Loucy (cell line): ENCODE measurements at regions not wholly inside any gene's neighbourhood (a gene's known extent, or its start where the extent isn't known, plus 50 kb on each side); places are given as distances from the start of the nearest gene placed in this dataset.

Experiments used
- H2AFZ ChIP-seq: fragments of 200-600 bp; sonication (generic); 2 replicates; pipeline ENCODE4 v1.6.0; 2016; ENCODE audit warnings: antibody characterized with exemption, mild to moderate bottlenecking, low read length, moderate library complexity
- H3F3A ChIP-seq: fragments of 200-600 bp; 2 replicates; pipeline ENCODE4 v1.6.0; 2016; ENCODE audit warnings: antibody characterized with exemption, low read depth, mild to moderate bottlenecking
- H3K27me3 ChIP-seq: fragments of 200-600 bp; sonication (generic); 2 replicates; pipeline ENCODE4 v1.6.1; 2014; ENCODE audit warnings: low read length, mild to moderate bottlenecking; ENCODE audit not compliant: insufficient read depth, poor library complexity, severe bottlenecking
- H3K36me3 ChIP-seq: fragments of 200-600 bp; sonication (generic); 2 replicates; pipeline ENCODE4 v1.6.1; 2016; ENCODE audit warnings: low read length; ENCODE audit not compliant: insufficient read depth
- H3K4me1 ChIP-seq: fragments of 200-600 bp; sonication (generic); 2 replicates; pipeline ENCODE4 v1.5.1; 2014; ENCODE audit warnings: low read length, mild to moderate bottlenecking; ENCODE audit not compliant: insufficient read depth, poor library complexity, severe bottlenecking
- H3K4me2 ChIP-seq: fragments of 200-600 bp; sonication (generic); 2 replicates; pipeline ENCODE4 v1.6.0; 2014; ENCODE audit warnings: antibody characterized with exemption, low read length, low read depth, mild to moderate bottlenecking; ENCODE audit not compliant: poor library complexity, severe bottlenecking
- H3K4me3 ChIP-seq: fragments of 200-600 bp; sonication (generic); 2 replicates; pipeline ENCODE4 v1.5.1; 2014; ENCODE audit warnings: low read length, mild to moderate bottlenecking, mixed read lengths; ENCODE audit not compliant: poor library complexity, severe bottlenecking
- H3K79me2 ChIP-seq: fragments of 200-600 bp; sonication (generic); 2 replicates; pipeline ENCODE4 v1.6.1; 2014; ENCODE audit warnings: low read length; ENCODE audit not compliant: insufficient read depth
- H3K9ac ChIP-seq: fragments of 200-600 bp; sonication (generic); 2 replicates; pipeline ENCODE4 v1.6.0; 2014; ENCODE audit warnings: mild to moderate bottlenecking, low read depth, low read length, moderate library complexity; ENCODE audit not compliant: poor library complexity, severe bottlenecking
- H3K9me2 ChIP-seq: fragments of 200-600 bp; sonication (generic); replicated peaks from 2 replicates; pipeline ENCODE4 v1.6.1; 2016; ENCODE audit warnings: low read depth, low read length, mixed read lengths
- H3K9me3 ChIP-seq: fragments of 200-600 bp; sonication (generic); 2 replicates; pipeline ENCODE4 v1.6.1; 2014; ENCODE audit warnings: mild to moderate bottlenecking, antibody characterized with exemption, low read length, low read depth; ENCODE audit not compliant: insufficient read depth
- H4K20me1 ChIP-seq: fragments of 200-600 bp; sonication (generic); 2 replicates; pipeline ENCODE4 v1.6.0; 2014; ENCODE audit warnings: antibody characterized with exemption, low read length, mild to moderate bottlenecking; ENCODE audit not compliant: insufficient read depth, poor library complexity, severe bottlenecking
- CTCF ChIP-seq: fragments of 200-600 bp; sonication (generic); conservative IDR thresholded peaks from 2 replicates; pipeline ENCODE4 v1.5.1; 2014; ENCODE audit warnings: mild to moderate bottlenecking, antibody characterized with exemption, low read length
- EZH2phosphoT487 ChIP-seq: fragments of 200-600 bp; IDR thresholded peaks from 2 replicates; pipeline ENCODE4 v1.6.1; 2018; ENCODE audit warnings: antibody characterized with exemption, mild to moderate bottlenecking, moderate library complexity, borderline replicate concordance

DNA sequence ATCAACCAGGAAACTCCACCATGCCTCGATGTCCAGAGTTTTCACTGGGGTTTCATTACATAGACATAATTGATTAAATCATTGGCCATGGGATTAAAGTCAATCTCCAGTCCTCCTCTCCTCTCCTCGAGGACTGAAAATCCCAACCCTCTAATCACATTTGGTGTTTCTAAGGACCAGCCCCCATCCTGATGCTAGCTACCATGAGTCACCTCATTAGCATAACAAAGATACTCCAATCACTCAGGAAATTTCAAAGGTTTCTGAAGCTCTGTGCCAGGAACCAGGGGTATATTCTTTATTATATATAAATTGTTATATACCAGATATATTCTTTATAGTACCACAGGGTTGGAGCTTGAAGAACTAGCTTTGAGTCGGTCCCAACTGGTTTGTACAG lies 177.5 kb upstream of the PRNP start:
- Histone ChIP-seq H2AFZ (no peak overlapping the region), H3K36me3 (no peaks in the 10 kb centered on the region), H3K4me3 (no peak overlapping the region), H3K9me3 (no peaks in the 10 kb centered on the region), H3K4me2 (no peak overlapping the region), H3K27me3 (no peaks in the 10 kb centered on the region), H3K9ac (no peak overlapping the region), H3K9me2 (no peaks in the 10 kb centered on the region), H3F3A (no peaks in the 10 kb centered on the region), H3K79me2 (no peaks in the 10 kb centered on the region), H4K20me1 (no peaks in the 10 kb centered on the region), H3K4me1 (no peaks in the 10 kb centered on the region)
- TF ChIP-seq EZH2phosphoT487: no peak
- no peak for TF ChIP-seq CTCF

- no peaks in the 10 kb centered on the region for H4K20me1 ChIP-seq
- no peaks in the 10 kb centered on the region for H3F3A ChIP-seq
- no peaks in the 10 kb centered on the region for H3K9me2 ChIP-seq
- no peak overlapping the region for H3K4me2 ChIP-seq
- no peak for TF ChIP-seq CTCF
- TF ChIP-seq EZH2phosphoT487: no peak
- no peak overlapping the region for H3K4me3 ChIP-seq
- no peak overlapping the region for H2AFZ ChIP-seq
- no peaks in the 10 kb centered on the region for H3K27me3 ChIP-seq
- H3K9me3 ChIP-seq: no peaks in the 10 kb centered on the region
- no peaks in the 10 kb centered on the region for H3K36me3 ChIP-seq
- H3K4me1 ChIP-seq: no peaks in the 10 kb centered on the region
- H3K79me2 ChIP-seq: no peaks in the 10 kb centered on the region
- no peak overlapping the region for H3K9ac ChIP-seq
These were observed 179.0 kb upstream of the PRNP start for GRCh38 chr20:4507288-4507719.

DNA sequence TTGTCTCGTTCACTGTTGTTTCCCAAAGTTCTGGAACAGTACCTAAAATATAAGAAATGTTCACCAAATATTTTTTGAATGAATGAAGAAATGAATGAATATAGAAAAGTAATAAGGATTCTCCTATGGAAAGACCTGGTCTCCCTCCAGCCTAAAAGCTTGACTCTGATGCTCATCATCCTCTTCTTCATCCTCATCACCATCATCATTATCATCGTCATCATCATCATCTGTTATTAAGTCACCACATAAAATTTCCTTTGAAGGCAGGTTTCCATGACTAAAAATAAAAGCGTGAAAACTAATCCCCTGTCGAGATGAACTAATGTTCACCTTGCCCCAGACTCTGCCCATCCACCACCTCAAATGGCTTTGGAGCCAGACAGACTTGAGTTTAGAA lies 181.4 kb upstream of the PRNP start:
- H3K9me3 ChIP-seq: 0 out of 2 replicates have a peak, but pooled peaks cover 8% of the 10 kb centered on the region
- no peaks in the 10 kb centered on the region for H4K20me1 ChIP-seq
- no peaks in the 10 kb centered on the region for H3F3A ChIP-seq
- no peaks in the 10 kb centered on the region for H3K9me2 ChIP-seq
- no peaks in the 10 kb centered on the region for H3K36me3 ChIP-seq
- no peaks in the 10 kb centered on the region for H3K27me3 ChIP-seq
- no peak overlapping the region for H3K9ac ChIP-seq
- H3K79me2 ChIP-seq: no peaks in the 10 kb centered on the region
- no peak overlapping the region for H3K4me3 ChIP-seq
- H3K4me2 ChIP-seq: no peak overlapping the region
- TF ChIP-seq EZH2phosphoT487 (no peak), CTCF (no peak)
- no peaks in the 10 kb centered on the region for H3K4me1 ChIP-seq
- H2AFZ ChIP-seq: no peak overlapping the region
